ENCODE measurements at regions not wholly inside any gene's neighbourhood (a gene's known extent, or its start where the extent isn't known, plus 50 kb on each side); places are given as distances from the start of the nearest gene placed in this dataset.

- no peak for TF ChIP-seq CTCF (conservative IDR thresholded peaks at IDR 0.05 in 1 of 2, IDR thresholded peaks at IDR 0.05 in 1 of 2; ENCODE audit: extremely low read depth in 1 of 2, insufficient read depth in 1 of 2, low read depth in 1 of 2, low read length in 2 of 2)
- no peak for TF ChIP-seq EZH2 (IDR thresholded peaks at IDR 0.05; ENCODE audit: borderline replicate concordance, low read length)
Observed at GRCh38 chr17:79434215-79434614, 176.6 kb downstream of the RBFOX3 start.

Measured in mammary epithelial cell (primary cell).